Endothelial cell of umbilical vein (primary cell): ENCODE measurements at regions not wholly inside any gene's neighbourhood (a gene's known extent, or its start where the extent isn't known, plus 50 kb on each side); places are given as distances from the start of the nearest gene placed in this dataset.

ENCODE experiments used
- BruUV-seq: library from RNA; stranded (reverse); fragments of 400-500 nt; replicated peaks from 2 replicates; lab custom pipeline; 2021; lab: Mats Ljungman, UMichigan
- CTCF ChIA-PET: fragments of 300-600, 350-600 bp; sonication (Branson Sonifier 250); formaldehyde crosslinking; loops from one replicate; lab custom pipeline; 2021; ENCODE audit warnings: antibody characterized with exemption, inconsistent platforms; lab: Charles Lee
- POLR2A ChIA-PET: fragments of 300-600, 350-600 bp; sonication (Branson Sonifier 250); formaldehyde crosslinking; loops from one replicate; lab custom pipeline; 2021; ENCODE audit warnings: antibody characterized with exemption, inconsistent platforms; lab: Charles Lee
- DNase-seq: peaks from one replicate; pipeline ENCODE4 v3.0.0-alpha.2; 2011; ENCODE audit warnings: low read depth, low spot score
- FAIRE-seq: peaks from 2 replicates; lab custom pipeline; 2011; peaks lifted over from hg19 to GRCh38; lab: Jason Lieb, UNC
- H2AFZ ChIP-seq: 2 replicates; pipeline ENCODE4 v1.6.0; 2012; ENCODE audit warnings: low read depth, low read length, control low read depth, inconsistent platforms
- H3K27ac ChIP-seq: 2 replicates; pipeline ENCODE4 v1.5.1; 2011; ENCODE audit warnings: low read depth, mild to moderate bottlenecking, control low read depth, low read length, moderate library complexity; ENCODE audit not compliant: insufficient read depth
- H3K27me3 ChIP-seq, 2 experiments: 2 replicates each; pipeline versions ENCODE4 v1.6.0 to v1.6.1; 2011; ENCODE audit warnings: low read length in 2 of 2, mixed read lengths in 1 of 2; ENCODE audit not compliant: control insufficient read depth in 2 of 2, insufficient read depth in 2 of 2
- H3K36me3 ChIP-seq, 2 experiments: 2 replicates in 1 of 2; 3 replicates in 1 of 2; pipeline ENCODE4 v1.5.1; 2011; ENCODE audit warnings: low read length in 2 of 2, mild to moderate bottlenecking in 1 of 2, moderate library complexity in 1 of 2; ENCODE audit not compliant: control insufficient read depth in 2 of 2, insufficient read depth in 2 of 2; ENCODE audit errors: extremely low read depth in 1 of 2
- H3K4me1 ChIP-seq: 3 replicates; pipeline ENCODE4 v1.5.1; 2011; ENCODE audit warnings: mild to moderate bottlenecking, low read length; ENCODE audit not compliant: control insufficient read depth, insufficient read depth; ENCODE audit errors: extremely low read depth
- H3K4me2 ChIP-seq: 2 replicates; pipeline ENCODE4 v1.6.1; 2011; ENCODE audit warnings: low read length, control low read depth, mixed read lengths; ENCODE audit not compliant: insufficient read depth
- H3K4me3 ChIP-seq, 3 experiments: fragments of 200-600 bp in 1 of 3; sonication (generic), shearing (Covaris generic) in 1 of 3; replicated peaks in 1 of 3; 2 replicates each; pipeline ENCODE4 v1.5.1; 2011 to 2016; ENCODE audit warnings: control low read depth in 3 of 3, low read length in 3 of 3, mild to moderate bottlenecking in 2 of 3, inconsistent platforms in 1 of 3, low read depth in 1 of 3, moderate library complexity in 1 of 3; ENCODE audit not compliant: insufficient read depth in 1 of 3
- H3K79me2 ChIP-seq: 2 replicates; pipeline ENCODE4 v1.6.0; 2012; ENCODE audit warnings: low read length, inconsistent platforms; ENCODE audit not compliant: control insufficient read depth, insufficient read depth
- H3K9ac ChIP-seq: replicated peaks from 2 replicates; pipeline ENCODE3; 2011; ENCODE audit warnings: low read length, control low read depth; ENCODE audit not compliant: insufficient read depth; ENCODE audit errors: extremely low read depth
- H3K9me1 ChIP-seq: replicated peaks from 3 replicates; pipeline ENCODE4 v1.6.0; 2011; ENCODE audit warnings: mild to moderate bottlenecking, low read length; ENCODE audit not compliant: control insufficient read depth, insufficient read depth; ENCODE audit errors: extremely low read depth
- H3K9me3 ChIP-seq: replicated peaks from 2 replicates; pipeline ENCODE4 v1.5.1; 2012; ENCODE audit warnings: low read length, inconsistent platforms; ENCODE audit not compliant: control insufficient read depth, insufficient read depth
- H4K20me1 ChIP-seq: replicated peaks from 2 replicates; pipeline ENCODE3; 2011; ENCODE audit warnings: mild to moderate bottlenecking, low read length; ENCODE audit not compliant: control insufficient read depth, insufficient read depth; ENCODE audit errors: extremely low read depth
- EZH2 ChIP-seq: IDR thresholded peaks from 2 replicates; pipeline ENCODE4 v1.6.1; 2012; ENCODE audit warnings: borderline replicate concordance, low read depth, mild to moderate bottlenecking, moderate library complexity, low read length, inconsistent platforms; ENCODE audit not compliant: severe bottlenecking
- FOS ChIP-seq: IDR thresholded peaks from 2 replicates; pipeline ENCODE4 v1.6.1; 2011; ENCODE audit warnings: mild to moderate bottlenecking, low read length, moderate library complexity, borderline replicate concordance; ENCODE audit not compliant: insufficient read depth
- GATA2 ChIP-seq: IDR thresholded peaks from 2 replicates; pipeline ENCODE4 v1.7.0; 2011; ENCODE audit warnings: low read depth, mild to moderate bottlenecking, moderate library complexity, mixed read lengths, low read length; ENCODE audit not compliant: insufficient read length, insufficient read depth
- JUN ChIP-seq: IDR thresholded peaks from 2 replicates; pipeline ENCODE4 v1.6.1; 2011; ENCODE audit warnings: borderline replicate concordance, low read depth; ENCODE audit not compliant: insufficient read length, insufficient read depth
- MYC ChIP-seq: IDR thresholded peaks from one replicate; pipeline ENCODE4 v1.6.1; 2011; ENCODE audit warnings: mild to moderate bottlenecking, low read depth, low read length
- POLR2A ChIP-seq: IDR thresholded peaks from 2 replicates; pipeline ENCODE4 v1.6.1; 2012; ENCODE audit warnings: low read depth, mild to moderate bottlenecking, control low read depth, low read length
- POLR2AphosphoS5 ChIP-seq: IDR thresholded peaks from 2 replicates; pipeline ENCODE4 v1.6.1; 2012; ENCODE audit warnings: low read depth, mild to moderate bottlenecking, control low read depth, low read length, moderate library complexity; ENCODE audit not compliant: insufficient read depth
- dilution Hi-C: fragments of 300-500 bp; cut with MboI; formaldehyde crosslinking; loops from one replicate; pipeline ENCODE4 v1.15.0; 2019; ENCODE audit warnings: low sequenced_read_pairs; ENCODE audit not compliant: extremely low pct_ligation_motif_present
- intact Hi-C: fragments of 100-400 bp; cut with micrococcal nuclease; formaldehyde crosslinking; loops from one replicate; pipeline ENCODE4 v1.10.0; 2022
- TF ChIP-seq, protein P1 (sequence below), 2 donors: IDR thresholded peaks; 1 replicate in 1 of 2; 2 replicates in 1 of 2; pipeline ENCODE4 v1.5.1; 2011; ENCODE audit warnings: low read length in 2 of 2, mild to moderate bottlenecking in 2 of 2, moderate library complexity in 2 of 2, control low read depth in 1 of 2, inconsistent platforms in 1 of 2, low read depth in 1 of 2; ENCODE audit not compliant: insufficient read depth in 1 of 2; ENCODE audit errors: extremely low read depth in 1 of 2
- TF ChIP-seq, protein P2 (sequence below): IDR thresholded peaks from 2 replicates; pipeline ENCODE4 v1.6.1; 2011; ENCODE audit not compliant: insufficient read depth, insufficient read length

DNA sequence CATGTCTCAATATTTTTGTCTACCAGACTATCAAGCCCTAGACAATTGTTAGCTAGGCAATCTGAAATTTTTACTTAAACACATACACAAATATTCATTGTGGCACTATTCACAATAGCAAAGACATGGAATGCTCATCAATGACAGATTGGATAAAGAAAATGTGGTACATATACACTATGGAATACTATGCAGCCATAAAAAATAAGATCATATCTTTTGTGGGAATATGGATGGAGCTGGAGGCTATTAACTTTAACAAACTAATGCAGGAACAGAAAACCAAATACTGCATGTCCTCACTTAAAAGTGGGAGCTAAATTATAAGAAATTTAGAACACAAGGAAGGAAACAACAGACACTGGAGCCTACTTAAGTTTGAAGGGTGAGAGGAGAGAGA lies 288.6 kb upstream of the MIR17HG start:
- Histone ChIP-seq H2AFZ (no peak overlapping the region), H3K9me3 (no peaks in the 10 kb centered on the region), H3K9me1 (no peaks in the 10 kb centered on the region), H3K4me1 (no peaks in the 10 kb centered on the region), H3K9ac (no peak overlapping the region), H3K36me3 (no peaks in the 10 kb centered on the region), H3K27me3 (no peaks in the 10 kb centered on the region), H3K4me3 (no peak overlapping the region), H3K4me2 (no peak overlapping the region), H3K27ac (no peak overlapping the region), H4K20me1 (no peaks in the 10 kb centered on the region), H3K79me2 (no peaks in the 10 kb centered on the region)
- TF ChIP-seq EZH2 (no peak), POLR2A (no peak), POLR2AphosphoS5 (no peak), FOS (no peak), JUN (no peak), GATA2 (no peak), MYC (no peak)
- TF ChIP-seq, protein P1, sequence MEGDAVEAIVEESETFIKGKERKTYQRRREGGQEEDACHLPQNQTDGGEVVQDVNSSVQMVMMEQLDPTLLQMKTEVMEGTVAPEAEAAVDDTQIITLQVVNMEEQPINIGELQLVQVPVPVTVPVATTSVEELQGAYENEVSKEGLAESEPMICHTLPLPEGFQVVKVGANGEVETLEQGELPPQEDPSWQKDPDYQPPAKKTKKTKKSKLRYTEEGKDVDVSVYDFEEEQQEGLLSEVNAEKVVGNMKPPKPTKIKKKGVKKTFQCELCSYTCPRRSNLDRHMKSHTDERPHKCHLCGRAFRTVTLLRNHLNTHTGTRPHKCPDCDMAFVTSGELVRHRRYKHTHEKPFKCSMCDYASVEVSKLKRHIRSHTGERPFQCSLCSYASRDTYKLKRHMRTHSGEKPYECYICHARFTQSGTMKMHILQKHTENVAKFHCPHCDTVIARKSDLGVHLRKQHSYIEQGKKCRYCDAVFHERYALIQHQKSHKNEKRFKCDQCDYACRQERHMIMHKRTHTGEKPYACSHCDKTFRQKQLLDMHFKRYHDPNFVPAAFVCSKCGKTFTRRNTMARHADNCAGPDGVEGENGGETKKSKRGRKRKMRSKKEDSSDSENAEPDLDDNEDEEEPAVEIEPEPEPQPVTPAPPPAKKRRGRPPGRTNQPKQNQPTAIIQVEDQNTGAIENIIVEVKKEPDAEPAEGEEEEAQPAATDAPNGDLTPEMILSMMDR (IDR thresholded peaks at IDR 0.05; ENCODE audit: extremely low read depth in 1 of 2, insufficient read depth in 1 of 2, low read depth in 1 of 2, low read length in 2 of 2), result no peak
- TF ChIP-seq, protein P2, sequence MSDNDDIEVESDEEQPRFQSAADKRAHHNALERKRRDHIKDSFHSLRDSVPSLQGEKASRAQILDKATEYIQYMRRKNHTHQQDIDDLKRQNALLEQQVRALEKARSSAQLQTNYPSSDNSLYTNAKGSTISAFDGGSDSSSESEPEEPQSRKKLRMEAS, result no peak
- FAIRE-seq (no peak), DNase-seq (no peak)
- no TSS peak for BruUV-seq
- dilution Hi-C loops (no loop called here), intact Hi-C loops (no loop called here)
- POLR2A ChIA-PET, result no interaction called here
- CTCF ChIA-PET, result interaction anchor here (1.4 kb wide), 1 partner anchor 19 kb away, joined by 4 read pairs; no protein-coding TSS in a partner anchor
